Ureter (tissue), 1 donor: ENCODE measurements at regions not wholly inside any gene's neighbourhood (a gene's known extent, or its start where the extent isn't known, plus 50 kb on each side); places are given as distances from the start of the nearest gene placed in this dataset.

Experiments
- DNase-seq: peaks from one replicate; pipeline ENCODE4 v3.0.0-alpha.2; 2020; ENCODE audit warnings: low spot score
- donor health status: DM: yes; HTN: yes; CAD: no.

DNA sequence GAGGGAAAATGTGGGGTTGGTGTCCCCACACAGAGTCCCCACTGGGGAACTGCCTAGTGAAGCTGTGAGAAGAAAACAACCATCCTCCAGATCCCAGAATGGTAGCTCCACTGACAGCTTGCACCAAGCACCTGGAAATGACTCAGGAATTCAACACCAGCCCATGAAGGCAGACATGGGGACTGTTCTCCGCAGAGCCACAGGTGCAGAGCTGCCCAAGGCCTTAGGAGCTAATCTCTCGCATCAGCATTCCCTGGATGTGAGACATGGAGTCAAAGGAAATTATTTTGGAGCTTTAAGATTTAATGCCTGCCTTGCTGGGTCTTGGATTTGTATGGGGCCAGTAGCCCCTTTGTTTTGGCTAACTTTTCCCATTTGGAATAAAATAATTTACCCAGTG is 367.9 kb downstream of the FAM133A start:
- no peak for DNase-seq

DNA sequence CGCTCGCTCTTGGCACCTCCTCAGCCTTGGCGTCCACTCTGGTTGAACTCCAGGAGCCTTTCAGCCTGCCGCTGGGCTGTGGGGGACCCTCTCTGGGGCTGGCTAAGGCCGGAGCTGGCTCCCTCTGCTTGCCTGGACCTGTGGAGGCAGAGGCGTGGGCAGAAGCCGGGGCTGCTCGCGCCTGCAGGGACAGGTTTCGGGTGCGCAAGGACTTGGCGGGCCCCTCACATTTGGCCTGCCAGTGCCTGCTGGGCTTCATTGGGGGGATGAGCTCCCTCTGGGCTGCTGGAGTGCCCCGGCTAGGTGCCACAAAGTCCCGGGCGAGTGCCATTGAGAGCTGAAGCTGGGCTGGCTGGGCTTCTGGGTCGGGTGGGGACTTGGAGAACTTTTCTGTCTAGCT is 371.7 kb downstream of the FAM133A start:
- no peak for DNase-seq

DNA sequence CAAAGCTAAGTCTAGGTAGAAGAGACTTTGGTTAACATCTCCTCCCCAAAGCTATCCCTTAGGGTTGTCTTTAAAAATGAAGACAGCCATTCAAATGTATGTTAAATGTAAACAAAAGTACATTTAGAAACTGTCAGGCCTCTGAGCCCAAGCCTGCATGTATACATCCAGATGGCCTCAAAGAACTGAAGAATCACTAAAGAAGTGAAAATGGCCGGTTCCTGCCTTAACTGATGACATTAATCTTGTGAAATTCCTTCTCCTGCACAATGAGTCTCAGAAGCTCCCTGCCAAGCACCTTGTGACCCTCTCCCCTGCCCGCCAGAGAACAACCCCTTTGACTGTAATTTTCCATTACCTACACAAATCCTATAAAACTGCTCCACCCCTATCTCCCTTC is 377.9 kb downstream of the FAM133A start:
- DNase-seq = no peak

DNA sequence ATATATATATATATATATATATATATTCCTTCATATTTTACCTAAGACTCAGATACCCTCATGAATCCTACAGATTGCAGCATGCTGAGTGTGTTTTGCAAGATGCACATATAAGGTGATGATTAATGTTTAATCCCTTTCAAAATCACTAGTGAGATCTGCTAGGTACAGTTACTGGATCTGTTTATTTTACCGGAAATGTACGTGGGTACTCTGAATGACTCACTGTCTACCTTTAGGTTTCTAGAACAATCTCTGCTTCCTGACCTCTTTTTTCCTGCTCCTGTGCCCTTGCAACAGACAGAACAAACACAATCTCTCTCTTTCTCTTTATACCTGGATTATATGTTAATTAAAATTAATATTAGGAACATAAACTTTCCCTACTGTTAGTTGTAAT is 379.6 kb downstream of the FAM133A start:
- no peak for DNase-seq

DNA sequence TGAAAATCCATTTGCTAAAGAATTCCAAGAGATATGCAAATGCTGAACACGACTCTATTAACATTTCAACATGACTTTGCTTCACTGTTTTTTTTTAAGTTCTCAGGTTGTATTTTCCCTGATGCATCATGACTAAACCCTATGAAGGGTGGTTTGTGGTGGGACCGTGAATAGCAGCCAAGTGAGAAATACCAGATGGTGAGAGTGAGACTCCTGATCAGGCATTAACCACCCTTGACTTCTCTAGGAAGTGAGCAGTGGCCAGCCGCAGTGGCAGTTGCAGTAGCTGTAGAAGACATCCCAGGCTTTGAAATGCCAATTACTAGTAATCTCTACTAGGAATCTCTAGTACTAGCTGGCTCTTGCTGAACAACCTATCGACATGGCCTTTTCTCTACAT is 383.4 kb downstream of the FAM133A start:
- no peak for DNase-seq

DNA sequence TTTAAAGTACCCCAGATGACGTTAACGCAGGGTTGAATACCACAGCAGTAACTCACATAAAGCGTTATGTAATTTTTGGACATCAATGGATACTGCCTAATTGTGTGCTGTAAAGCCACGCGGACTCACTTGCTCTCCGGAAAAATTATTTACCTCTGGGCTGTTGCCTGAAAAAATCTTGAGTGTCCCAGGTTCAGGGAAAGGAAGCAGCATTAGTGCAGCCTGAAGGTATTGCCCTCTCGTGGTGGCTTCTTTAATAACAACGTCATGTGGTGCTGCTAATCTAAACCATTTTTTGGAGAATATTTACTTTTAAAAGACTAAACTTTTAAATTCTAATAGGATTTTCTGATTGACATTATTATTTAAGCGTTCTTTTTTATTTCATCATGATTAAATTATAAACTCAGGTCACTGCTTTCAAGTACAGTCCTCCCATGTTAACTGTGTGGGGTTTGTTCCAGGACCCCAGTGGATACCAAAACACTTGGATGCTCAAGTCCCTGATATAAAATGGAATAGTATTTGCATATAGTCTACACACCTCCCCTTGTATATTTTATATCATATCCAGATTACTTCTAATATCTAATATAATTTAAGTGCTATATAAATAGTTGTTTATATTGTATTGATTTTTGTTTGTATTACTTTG is 384.8 kb downstream of the FAM133A start:
- DNase-seq = no peak

DNA sequence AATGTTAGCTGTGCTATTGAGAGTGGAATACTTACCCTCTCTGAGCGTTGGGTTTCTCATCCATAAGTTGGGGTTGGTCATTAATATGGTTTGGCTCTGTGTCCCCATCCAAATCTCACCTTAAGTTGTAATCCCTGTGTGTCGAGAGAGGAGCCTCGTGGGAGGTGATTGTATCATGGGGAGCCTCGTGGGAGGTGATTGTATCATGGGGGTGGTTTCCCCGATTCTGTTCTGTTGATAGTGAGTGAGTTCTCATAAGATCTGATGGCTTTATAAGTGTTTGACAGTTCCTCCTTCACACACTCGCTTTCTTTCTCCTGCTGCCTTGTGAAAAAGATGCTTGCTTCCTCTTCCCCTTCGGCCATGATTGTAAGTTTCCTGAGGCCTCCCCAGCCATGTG is 391.1 kb downstream of the FAM133A start:
- DNase-seq = no peak

DNA sequence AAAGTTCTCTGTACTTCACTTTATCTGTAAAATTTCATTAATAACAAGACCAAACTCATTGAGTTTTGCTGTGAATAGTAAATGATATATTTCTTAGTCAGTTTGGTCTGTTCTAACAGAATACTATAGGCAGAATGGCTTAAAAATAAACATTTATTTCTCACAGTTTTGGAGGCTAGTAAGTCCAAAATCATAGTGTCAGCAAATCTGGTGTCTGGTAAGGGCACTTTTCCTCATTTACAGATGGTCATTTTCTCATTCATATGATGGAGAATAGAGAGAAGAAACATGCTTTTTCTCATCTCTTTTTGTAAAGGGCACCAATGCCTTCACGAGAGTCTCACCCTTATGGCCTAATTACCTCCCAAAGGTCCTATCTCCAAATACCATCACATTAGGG is 415.1 kb downstream of the FAM133A start:
- no peak for DNase-seq

DNA sequence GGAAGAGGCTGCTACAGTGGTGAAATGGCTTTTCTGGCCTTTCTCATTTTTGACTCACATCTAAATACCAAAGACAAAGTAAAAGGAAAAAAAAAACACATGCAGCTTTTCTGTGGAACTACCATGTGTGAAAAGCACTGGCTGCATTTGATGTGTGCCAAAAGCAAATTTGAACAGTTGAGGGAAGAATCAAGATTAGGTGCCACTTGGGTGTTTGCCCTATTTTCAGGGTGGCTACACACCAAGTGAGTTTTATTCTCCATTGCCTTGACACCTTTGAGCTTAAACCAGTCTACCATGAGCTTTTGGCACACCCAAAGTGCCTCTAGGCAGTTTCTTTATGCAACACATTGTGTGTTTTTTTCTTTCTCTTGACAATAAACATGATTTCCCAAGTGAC is 423.9 kb downstream of the FAM133A start:
- DNase-seq = no peak

DNA sequence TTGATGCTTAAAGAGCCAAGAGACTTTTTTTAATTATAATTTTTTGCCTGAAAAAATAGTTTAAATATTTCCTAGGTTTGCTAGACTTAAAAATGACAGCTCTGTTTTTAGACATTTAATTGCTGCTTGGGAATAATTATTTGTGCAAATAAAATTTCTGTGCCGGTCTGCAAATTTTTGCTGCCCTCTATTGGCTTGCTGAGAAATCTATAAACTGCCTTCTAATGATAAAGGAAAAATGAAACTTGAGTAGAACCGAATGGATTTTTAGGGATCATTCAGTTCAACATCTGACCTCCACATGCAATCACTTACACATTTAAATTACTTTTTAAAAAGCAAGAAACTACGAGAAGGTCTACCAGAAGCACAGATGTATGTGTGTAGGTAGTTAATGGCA is 434.0 kb downstream of the FAM133A start:
- DNase-seq = no peak

DNA sequence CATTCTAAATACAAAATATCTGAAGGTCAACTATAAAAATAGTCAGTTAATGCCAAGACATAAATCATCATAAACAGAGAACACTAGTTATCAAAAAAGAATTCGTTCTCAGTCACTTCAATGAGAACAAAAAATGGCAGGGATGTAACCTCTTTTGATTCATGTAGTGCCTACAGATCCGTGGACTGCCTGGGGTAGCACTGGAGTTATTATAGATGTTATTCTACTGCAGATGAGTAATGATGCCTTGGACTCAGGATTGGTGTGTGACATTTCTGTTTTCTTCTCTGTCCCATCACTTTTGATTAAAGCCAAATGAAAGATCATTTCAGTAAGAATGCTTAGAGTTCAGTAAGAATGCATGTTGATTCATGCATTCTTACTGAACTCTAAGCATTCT is 440.4 kb downstream of the FAM133A start:
- DNase-seq = no peak

DNA sequence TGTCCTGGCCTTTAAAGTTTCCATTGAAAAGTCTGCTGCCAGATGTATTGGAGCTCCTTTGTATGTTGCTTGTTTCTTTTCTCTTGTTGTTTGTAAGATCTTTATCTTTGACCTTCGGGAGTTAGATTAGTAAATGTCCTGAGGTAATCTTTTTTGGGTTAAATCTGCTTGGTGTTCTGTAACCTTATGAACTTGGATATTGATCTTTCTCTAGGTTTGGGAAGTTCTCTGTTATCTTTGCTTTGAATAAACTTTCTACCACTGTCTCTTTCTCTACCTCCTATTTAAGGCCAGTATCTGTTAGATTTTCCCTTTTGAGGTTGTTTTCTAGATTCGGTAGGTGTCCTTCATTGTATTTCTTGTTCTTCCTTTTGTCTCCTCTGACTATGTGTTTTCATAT is 447.8 kb downstream of the FAM133A start:
- DNase-seq = no peak

DNA sequence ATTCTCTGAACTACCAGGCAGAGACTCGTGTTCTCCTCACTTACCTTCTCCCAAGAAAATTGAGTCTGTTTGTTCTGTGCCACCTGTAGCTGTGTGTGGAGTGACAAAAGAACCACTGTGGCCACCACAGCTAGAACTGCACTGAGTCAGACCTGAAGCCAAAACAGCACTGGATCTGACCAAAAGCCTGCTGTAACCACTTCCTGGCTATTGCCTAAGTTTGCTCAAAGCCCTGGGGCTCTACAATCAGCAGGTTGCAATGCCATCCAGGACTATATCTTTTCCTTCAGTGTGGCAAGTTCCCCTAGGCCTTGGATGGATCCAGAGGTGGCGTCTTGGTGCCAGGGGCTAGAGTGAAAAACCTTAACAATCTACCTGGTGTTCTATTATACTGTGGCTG is 449.1 kb downstream of the FAM133A start:
- no peak for DNase-seq

DNA sequence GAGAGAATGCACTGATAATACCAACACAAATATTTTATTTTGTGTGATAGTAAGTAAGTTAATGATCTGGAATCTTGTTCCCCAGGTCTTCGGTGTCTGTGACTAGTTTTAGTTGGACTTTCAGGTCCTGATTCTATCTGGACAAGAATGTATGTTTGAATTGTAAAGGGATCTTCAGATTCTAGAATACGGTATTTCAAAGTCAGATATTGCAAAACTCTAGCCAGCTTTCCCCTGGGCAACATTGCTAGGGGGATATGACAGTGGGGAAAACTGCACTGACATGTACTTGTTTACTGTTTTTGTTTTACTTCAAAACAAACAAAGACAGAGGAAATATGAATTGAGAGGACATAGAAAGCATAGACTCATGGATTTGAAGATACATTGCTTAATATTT is 489.0 kb downstream of the FAM133A start:
- DNase-seq = no peak

DNA sequence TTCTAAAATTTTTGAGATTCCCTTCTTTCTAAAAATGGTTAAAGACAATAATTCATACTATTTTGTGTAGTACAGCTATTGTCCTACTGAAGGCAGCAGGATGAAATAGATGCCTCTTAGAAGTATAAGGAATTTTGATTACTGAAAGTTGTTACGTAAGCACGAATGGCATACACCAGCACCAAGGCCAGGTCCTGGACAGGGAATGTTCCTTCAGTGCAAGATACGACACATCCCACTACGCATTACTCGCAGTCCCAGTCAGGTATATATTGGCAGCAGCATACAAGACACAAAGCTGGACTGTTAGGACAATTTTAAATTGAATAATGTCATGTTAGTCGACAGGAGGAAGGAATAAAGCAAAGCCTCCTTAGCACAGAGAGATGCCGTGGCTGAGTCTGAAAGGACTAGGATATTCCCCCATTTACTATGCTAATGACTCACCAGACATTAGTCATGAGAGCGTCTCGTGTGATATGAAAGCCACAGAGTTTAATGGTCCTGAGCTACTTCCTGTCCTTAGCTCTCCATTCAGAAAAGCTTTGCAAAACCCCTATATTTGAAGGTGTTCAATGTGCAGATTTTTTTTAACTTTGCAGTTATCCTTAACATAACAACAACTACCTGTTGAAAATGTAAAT is 504.3 kb downstream of the FAM133A start:
- no peak for DNase-seq

DNA sequence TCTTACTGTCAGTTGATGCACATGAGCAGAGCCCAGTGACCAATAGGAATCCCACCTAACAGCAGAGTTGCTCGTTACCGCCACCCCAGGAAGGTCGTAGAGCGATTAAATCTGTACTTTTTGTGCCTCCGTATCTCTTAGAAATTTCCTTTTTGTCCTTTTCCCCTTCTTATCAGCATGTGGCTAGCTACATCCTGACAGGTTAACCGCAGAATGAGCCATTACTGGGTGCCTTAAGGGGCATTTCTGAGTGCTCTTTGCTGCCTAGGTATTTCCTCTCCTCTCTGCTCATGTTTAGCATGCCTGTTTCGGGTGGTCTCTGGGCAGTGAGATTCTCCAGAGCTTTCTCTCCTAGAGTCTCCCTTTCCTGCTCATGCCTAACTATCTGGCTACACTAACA is 530.5 kb downstream of the FAM133A start:
- no peak for DNase-seq

DNA sequence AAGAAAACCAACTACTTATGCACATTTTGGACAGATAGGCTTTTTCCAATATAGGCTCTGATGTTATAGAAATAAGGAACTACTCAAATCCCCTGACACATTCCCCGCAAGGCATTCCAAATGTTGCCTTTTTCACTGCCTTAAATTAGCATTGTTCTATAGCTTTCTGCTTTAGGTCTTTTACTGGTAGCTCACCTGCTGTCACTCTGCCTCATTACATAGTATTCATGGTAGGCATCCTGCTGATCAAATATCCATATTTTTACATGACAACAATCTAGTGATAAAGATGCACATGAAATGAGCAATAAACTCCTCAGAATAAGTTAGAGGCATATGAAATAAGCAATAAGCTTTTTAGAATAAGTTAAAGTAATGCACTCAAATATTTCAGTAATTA is 542.7 kb downstream of the FAM133A start:
- no peak for DNase-seq

DNA sequence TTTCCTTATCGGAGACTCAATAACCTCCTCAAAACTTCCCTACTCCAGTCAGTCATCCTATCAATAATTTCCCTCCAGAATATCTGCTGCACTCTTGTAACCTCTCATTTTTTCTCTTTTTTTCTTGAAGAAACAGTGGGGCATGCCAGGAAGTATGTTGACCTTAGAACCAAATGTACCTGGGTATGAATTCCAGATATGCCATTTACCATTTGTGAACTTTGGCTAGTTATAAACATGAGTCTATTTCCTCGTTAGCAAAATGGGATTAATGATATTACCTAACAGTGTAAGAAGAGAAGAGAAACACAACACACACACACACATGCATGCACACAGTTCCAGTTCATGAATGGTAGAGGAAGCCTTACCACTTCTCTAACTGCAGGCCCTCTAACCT is 578.2 kb downstream of the FAM133A start:
- no peak for DNase-seq

DNA sequence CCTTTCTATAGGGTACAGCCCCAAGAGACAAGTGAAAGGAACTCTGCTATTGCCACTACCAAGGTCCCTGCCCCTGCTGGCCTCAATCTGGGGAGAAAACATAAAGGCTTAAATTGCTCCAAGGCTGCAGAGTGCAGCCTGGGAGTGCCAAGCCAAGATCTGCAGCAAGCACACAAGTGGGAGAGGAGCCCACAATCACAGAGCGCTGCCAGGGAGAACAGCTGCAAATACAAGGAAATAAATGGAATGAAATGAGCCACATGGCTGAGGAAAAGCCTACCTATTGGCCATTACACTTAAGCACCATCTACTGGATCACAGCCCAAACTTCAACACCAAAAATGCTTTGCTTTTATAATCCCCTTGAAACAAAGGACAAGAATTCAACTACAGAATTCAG is 582.4 kb downstream of the FAM133A start:
- no peak for DNase-seq

DNA sequence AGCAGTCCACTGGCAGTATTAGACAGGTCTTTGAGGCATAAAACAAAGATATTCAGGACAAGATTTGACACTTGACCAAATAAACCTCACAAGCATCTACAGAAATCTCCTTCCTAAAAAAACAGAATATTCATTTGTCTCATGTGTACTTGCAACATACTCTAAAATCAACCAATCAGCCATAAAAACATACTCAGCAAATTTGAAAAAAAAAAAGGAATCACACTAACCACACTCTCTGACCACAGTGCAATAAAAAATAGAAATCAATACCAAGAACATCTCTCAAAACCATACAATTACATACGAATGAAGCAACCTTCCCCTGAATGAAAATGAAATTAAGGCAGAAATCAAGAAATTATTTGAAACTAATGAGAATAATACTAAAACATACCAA is 591.3 kb downstream of the FAM133A start:
- no peak for DNase-seq

DNA sequence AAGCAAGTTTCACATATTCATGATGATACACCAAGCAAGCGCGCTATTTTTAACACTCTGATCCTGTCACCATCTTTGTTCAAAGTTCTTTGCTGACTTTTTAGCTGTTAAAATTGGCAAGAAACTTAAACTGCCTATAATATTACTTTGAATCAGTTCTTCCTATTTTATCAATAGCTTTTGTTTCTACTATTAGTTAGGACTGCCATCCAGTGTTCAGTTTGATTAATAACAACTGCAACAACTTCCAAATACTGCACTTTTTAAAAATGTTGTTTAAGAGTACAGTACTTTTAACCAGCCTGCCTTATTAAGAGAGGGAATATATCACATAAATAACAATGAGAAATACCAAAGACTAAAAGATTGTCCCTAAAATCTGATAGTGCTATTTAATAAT is 614.3 kb downstream of the FAM133A start:
- no peak for DNase-seq

DNA sequence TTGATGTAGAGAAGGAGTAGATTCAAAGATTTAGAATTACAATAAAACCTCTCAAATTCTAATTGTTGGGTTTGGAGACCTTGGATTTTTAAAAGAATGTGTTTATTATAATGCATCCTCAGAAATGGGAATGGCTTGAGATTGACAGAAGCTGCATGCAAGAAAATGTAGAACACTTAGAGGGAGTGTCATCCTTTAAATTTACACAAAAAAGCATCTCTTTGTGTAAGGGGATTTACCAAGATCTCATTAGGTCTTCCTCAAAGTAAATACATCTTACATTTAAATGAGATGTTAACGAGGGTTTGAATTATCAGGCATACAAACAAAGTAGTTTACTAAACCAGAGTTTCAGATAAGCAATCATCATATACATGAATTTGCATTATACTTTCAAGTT is 615.0 kb downstream of the FAM133A start:
- DNase-seq = no peak

DNA sequence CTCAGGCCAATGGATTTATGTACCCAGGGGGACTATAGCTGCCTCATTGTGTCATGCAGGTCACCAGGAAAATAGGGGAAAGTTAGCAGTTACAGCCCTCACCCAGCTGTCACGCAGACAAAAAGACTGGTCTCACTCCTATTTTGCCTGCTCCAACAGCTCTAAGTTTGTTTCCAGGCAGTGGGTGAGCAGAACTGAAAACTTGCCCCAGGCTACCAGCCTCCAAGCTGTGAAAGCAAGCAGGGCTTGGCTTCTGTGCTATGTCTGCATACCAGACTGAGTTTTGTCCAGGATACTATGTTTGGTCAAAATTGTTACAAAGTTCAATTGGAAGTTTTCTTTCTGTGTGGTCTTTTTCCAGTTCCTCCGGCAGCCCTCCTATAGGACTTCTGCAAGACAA is 628.4 kb downstream of the FAM133A start:
- no peak for DNase-seq

DNA sequence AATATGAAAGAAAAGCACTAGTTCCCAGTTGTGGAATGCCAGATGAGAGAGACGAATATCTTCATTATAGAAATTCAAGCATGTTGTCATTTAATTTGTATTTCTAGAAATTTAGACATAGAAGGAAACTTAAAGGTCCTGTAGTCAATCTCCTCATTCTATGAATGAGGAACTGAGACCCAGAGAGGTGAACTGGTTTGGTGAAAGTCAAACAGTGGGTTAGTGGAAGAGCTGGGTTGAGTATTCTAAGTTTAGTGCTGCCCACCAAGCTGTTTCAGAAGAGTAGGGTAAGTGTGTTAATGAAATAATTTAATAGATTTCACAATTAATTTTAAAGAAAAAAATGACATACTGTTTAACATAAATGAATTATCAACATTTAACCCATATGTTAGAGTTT is 655.2 kb downstream of the FAM133A start:
- DNase-seq = no peak
